ENCODE measurements at regions not wholly inside any gene's neighbourhood (a gene's known extent, or its start where the extent isn't known, plus 50 kb on each side); places are given as distances from the start of the nearest gene placed in this dataset.
"Not testable (repeated sequence)": the region's sequence is repeated elsewhere in the genome, so short reads cannot be mapped to it uniquely, and the experiment has no call there.

DNA sequence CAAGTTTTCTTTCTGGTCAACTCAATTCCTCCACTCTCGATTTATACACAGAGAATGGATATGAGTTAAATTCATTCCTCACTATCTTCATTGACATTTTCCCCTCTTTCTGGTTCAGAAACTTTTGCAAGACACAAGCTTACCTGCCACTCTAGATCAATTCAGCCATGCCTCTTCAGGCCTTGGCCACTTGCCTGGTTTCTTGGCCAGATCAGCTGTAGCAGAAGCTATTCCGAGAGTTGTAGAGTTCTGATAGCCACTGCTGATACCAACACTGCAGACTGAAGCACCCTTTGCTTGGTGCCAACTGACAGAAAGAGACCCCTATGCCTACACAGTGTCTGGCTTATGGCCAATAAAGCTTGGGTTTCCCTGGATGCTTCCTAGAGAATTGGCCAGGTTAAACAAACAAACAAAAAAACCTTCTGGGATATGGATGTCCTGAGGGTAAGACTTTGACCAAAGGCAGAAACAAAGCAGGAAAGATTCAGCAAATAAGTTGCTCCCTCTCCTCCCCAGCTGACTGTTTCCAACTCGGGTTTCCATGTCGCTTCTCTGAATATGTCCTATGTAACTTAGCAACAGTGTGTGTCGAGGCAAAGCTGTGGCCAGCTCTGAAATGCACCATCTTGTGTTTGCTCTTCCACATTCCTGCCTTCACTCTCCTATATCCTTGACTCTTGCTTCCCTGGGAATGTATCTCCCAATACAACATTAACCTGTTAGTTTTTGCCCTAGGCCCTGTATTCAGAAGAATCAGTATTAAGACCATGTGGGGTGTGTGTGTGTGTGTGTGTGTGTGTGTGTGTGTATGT, 521.6 kb downstream of the EPHA3 start:
- DNase-seq, result no peak

DNA sequence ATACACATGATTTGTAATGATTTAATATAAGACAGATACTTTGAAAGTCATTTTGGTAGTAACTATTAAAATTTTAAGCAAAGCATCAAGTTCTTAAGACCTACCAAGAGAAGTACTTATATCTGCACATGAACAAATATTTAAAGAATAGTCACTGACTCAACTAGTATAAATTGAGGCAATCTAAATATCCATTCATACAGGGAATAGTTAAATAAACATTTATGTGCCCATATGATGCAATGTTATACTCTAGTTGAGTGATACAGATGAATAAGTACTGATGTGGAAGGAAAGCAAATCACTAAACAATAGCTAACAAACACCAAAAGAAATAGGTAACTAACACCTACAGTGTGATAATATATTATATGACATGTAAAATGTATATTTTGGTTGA, 527.7 kb downstream of the EPHA3 start:
- DNase-seq, result no peak

DNA sequence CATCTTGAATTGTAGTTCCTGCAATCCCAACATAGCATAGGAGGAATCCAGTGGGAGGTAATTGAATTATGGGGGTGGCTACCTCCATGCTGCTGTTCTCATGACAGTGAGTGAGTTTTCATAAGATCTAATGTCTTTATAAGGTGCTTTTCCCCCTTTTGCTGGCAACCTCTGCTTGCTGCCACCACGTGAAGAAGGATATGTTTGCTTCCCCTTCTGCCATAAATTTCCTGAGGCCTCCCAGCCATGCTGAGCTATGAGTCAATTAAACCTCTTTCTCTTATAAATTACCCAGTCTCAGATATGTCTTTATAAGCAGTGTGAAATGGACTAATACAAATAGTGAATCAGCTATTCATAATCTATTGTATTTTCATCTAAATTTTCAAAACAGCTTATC, 537.3 kb downstream of the EPHA3 start:
- DNase-seq, result no peak

DNA sequence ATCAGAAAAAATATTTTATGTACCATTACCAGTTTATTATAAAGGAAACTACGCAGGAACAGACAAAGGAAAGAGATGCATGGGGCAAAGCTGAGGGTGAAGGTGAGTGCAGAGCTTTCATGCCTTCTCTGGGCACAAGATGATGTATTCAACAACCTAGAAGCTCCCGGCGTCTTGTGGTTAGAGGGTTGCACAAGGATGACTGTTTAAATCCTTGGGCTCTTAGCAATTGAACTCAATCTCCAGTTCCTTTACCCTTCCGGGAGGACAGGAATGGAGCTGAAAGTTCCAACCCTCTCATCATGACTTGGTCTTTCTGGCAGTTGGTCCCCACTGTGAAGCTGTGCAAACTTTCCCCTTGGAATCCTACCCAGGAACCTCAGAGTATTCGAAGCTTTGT, 542.0 kb downstream of the EPHA3 start:
- DNase-seq, result no peak

DNA sequence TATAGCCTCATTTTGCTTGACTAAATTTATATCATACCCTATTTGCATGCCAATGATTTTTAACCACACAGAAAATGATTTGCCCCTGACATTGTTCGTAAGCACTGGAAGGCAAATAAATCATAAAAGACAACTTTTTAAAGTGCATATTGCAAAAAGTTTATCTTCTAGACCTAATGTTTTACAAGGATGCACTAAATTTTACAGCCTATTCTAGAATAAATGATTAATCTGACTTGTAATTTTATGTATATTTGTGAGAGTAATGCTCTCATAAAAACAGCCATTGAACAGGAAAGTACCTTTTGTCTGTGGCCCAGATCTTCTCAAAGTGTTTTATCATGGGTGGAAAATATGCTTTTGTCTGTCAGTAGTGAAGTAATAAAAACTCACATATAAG, 546.6 kb downstream of the EPHA3 start:
- no peak for DNase-seq

DNA sequence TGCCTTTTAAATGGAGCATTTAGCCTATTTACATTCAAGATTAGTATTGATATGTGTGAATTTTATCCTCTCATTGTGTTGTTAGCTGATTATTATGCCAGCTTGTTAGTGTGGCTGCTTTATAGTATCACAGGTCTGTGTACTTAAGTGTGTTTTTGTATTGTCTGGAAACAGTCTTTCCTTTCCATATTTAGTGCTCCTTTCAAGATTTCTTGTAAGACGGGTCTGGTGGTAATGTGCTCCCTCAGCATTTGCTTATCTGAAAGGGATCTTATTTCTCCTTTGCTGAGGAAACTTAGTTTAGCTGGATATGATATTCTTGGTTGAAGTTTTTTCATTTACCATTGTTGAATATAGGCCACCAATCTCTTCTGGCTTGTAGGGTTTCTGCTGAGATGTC, 549.0 kb downstream of the EPHA3 start:
- no peak for DNase-seq

DNA sequence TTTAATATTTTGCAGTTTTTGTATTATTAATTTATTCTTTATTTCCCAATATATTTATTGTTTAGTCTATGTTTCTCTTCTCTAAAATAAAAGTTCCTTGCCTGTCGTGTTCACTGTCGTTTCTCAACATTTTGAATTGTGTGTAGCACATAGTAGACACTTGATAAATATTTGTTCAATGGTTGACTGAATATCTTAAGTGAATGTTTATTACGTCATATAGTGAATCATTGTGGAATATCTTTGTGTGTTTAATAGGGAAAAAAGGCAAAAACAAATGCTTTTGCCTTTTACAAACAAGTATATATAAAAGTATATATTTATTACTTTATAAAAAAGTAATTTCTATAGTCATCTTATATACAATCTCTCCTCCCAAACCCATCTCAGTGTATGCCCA, 572.3 kb downstream of the EPHA3 start:
- DNase-seq, result no peak

DNA sequence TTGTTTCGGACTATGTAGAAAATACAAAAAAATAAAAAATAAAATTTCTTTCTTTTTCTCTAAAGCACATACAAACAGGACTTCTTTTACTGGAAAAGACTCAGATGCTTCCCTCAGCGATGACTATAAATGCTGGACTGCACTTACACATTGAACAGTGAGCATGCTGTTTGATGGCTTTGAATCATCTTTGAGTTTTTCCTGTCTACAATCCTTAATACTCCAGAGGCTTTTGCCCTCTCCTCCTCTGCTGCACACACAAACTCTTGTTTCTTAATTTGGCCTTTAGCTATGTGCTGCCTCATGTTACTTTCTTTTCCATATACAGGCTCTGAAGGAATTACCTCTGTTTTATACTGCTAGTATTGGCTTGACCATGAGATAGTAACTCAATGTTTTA, 575.1 kb downstream of the EPHA3 start:
- no peak for DNase-seq

DNA sequence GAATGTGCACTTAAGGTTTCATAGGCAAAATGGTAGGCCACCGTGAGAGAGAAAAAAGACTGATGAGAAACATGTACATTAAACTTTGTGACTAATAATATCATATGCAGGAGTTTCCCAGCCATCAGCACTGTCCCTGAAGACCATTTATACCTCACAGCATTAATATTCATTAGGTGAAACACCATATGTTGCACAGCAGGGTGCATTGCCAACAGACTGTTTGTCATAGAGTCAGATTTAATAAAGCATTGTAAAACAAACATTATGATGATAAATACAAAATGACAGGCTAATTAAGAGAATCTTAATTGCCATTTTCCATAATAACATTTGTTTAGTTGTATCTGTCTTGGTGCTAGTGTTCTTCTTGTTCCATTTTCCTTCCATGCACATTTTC, 578.3 kb downstream of the EPHA3 start:
- DNase-seq, result no peak

DNA sequence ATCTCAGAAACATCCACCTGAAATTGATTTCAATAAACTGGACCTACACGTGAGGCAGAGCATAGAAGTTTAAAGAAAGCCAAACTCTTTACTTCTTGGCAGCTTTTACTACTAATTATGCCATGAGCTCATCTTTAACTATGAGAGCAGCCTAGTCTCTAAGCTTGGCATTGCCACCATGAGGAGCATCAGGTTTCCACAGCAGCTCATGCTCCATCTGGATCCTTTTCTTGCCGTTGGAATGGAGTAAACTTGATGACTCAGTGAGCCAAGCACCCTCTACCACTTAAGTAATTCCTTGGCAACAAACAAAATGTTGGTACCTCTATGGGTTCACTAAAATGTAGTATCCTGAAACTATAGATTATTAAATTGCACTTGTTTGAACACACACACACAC, 583.2 kb downstream of the EPHA3 start:
- no peak for DNase-seq

DNA sequence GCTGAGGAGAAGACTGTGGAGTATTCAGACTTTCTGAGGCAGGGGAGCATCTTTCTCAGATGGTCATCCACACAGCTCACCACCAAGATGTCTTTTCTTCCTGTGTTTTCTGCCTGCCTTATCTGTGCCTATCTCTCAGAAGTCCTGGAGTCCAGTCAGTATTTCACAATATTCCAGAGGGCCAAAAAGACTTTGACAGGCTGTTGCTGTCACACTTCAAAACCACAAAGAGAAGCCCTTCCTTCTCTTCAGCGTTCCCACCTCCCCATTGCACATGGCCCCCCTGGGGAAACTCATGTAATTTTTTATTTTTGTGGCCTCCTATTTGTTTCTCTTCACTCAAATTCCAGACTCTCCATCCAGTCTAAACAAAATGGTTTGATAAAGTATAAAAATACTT, 585.2 kb downstream of the EPHA3 start:
- DNase-seq, result no peak

DNA sequence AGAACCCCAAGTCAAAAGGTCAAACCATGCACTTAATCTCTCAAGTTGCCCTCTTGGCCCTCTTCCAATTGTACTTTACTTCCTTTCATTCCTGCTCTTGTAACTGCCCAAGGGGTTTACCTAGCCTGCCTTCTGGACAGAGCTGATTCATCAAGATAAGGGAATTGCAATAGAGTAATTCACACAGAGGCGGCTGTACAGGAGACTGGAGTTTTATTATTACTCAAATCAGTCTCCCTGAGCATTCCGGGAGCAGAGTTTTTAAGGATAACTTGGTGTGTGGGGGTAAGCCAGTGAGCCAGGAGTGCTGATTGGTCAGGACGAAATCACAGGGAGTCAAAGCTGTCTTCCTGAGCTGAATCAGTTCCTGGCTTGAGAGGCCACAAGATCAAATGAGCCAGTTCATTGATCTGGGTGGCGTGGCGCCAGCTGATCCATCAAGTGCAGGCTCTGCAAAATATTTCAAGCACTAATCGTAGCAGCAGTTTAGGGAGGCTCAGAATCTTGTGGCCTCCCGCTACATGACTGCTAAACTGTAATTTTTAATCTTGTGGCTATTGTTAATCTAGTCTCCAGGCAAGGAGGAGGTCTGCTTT, 590.0 kb downstream of the EPHA3 start:
- DNase-seq, result no peak

DNA sequence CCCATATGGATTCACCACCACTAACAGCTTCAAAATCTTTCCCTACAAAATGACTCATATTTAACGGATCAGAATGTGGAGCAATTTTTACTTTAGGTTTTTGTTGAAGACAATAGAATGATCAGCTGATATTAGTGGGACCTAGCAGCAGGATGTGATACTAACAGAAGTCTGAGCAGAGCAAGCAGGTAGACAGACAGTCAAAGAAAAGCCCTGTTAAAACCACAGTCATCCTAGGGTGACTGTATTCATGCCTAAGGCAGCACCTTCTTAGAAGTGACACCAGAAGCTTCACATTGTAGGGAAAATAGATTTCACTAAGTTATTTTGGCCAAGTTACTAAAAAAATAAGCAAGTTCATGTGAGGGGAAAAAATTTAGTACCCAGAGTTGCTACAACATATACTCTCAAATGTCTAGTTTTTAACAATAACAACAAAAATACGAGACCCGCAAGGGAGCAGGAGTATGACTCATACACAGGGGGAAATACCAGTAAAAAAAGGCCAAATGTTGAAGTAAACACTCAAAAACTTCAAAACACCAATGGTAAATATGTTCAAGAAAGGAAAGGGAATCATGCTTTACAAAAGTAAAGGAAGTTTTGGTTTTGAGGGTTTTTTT, 590.9 kb downstream of the EPHA3 start:
- no peak for DNase-seq

DNA sequence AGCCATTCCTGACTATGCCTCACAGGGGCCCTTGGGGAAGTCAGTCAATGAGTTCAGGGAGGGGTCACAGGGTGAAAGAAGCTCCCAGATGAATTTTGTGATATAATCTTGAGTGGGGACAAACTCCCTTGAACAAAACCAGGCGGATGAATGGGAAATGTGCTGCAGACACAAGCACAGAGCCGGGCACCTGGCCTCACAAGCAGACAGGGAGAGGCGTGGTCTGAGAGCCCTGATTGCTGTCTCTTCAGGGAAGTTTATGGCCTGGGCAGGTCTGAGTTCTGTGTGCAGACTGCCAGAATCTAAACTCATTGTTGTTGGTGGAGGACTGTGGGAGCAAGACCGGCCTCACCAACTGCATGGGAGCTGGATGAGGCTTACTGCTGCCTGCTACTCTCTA, 591.8 kb downstream of the EPHA3 start:
- no peak for DNase-seq

DNA sequence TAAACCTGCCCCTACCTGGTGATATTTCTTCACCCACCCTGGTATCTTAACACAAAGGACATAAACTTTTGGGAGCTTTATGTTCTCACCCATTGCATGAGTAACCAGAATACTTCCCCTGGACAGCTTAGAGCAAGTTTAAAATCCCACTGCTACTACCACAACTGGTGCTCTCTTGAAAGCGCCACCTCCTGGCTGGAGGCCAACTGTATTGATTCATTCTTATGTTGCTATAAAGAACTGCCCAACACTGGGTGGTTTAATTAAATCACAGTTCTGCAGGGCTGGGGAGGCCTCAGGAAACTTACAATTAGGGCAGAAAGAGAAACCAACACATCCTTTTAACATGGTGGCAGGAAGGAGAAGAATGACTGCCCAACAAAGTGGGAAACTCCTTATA, 592.4 kb downstream of the EPHA3 start:
- no peak for DNase-seq

DNA sequence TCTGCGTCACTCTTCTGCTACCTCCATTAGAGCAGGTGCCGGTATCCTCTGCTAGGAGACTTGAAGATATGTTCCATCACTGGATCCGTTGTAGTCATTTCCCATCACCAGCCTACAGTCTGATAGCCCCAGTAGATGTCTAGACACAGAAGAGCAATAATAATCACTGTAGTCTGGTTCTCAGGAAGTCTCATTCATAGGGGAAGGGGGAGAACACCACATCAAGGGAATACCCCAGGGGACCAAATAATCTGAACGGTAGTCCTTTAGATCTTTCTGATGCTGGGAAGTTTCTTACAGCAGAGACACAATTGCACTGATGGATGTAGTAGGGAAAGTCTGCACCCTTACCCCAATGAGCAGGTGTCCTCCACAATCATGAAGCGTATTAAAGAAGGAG, 595.0 kb downstream of the EPHA3 start:
- DNase-seq, result no peak

DNA sequence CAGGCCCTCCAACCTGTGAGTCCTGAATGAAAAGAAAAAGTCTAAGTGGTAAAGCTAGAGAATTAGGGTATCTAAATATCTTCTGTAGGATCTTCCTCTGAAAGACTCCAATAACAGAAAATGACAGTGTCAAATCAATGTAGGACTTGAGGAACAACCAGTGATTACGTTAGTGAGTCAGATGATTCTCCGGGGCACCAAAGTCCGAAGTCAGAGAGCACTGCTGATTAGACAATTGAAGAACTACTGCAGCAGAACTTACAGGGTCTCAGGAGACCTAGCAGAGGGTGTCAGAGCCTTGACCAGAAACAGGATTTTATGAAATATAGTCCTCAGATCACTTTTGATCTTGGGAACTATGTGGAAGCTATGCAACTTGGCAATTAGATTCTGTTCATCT, 605.8 kb downstream of the EPHA3 start:
- no peak for DNase-seq

DNA sequence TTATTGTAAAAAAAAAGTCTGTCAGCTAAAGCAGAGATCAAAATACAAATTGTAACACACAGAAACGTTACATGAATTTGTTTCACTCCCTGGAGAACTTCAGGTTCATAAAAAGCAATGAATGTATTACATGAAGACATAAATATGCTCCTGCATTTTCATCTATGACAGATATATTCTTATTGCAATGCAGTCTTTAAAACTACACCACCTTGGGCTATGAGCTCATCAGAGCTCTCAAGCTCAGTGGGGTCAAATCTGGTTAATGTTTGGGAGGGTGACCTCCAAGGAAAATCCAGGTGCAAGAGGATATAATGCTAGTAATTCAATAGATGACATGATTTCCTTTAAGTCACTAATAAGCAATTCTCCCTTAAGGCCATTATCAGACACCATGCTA, 606.8 kb downstream of the EPHA3 start:
- DNase-seq, result no peak

DNA sequence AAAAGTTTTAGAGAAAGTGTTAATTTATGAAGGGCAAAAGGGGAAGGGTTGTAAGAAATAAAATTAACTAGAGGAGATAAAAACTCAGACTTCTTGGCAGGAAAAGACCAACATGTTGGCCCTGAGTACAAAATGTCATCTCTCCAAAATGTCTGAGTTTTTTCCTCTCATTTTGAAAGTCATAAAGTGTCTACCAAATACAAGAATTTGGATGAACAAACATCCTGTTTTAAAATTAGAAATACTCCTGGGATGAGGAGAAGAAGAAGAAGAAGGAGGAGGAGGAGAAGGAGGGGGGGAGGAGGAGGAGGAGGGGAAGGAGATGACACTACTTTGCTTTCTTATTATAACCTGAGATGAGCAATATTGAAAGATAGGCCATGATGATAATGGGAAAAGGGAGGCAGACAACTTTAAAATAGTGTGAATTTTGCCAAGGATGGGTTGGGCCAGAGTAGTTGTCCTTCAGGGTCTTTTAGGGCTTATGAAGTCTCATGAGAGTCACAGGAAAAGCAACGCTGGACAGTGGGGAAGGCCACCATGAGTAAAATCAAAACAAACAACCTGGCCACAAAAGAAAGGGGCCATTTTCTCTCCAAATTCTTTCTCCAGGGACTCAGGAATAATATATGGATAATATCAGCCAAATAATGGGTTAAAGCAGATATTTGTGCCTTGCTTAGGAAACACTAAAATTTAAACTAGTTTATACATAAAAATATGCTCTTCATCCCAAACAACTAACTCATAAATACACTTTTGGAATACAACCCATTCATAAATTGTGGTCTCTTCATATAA, 632.9 kb downstream of the EPHA3 start:
- no peak for DNase-seq

DNA sequence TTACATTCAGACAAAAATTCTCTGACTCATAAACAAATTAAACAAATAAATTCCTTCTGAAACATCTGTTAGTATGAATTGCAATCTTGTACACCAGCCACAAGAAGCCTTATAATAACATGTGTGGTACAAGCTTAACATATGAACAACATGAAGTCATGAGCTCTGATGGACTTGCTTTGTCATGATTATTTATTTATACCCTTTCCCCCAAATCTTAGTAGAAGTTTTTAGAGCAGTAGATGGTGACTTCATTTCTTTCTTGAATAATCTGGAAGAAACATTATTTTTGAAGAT, 633.4 kb downstream of the EPHA3 start:
- DNase-seq, result no peak

DNA sequence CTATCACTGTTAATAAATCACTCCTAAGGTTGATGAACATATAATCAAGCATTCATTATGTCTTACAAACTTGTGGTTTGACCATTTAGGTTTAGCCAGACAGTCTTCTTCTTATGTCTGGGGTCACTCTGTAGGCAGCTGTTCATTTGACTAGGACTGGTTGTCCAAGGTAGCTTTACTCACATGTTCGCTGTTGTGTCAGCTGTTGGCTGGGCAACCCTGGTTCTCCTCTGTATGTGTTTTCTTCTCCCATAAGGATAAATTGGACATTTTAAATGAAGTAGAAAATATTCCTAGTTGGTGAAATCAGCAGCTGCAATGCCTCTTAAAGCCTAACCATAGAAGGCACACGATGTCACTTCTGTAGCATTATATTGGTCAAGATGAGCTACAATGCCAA, 635.1 kb downstream of the EPHA3 start:
- no peak for DNase-seq

DNA sequence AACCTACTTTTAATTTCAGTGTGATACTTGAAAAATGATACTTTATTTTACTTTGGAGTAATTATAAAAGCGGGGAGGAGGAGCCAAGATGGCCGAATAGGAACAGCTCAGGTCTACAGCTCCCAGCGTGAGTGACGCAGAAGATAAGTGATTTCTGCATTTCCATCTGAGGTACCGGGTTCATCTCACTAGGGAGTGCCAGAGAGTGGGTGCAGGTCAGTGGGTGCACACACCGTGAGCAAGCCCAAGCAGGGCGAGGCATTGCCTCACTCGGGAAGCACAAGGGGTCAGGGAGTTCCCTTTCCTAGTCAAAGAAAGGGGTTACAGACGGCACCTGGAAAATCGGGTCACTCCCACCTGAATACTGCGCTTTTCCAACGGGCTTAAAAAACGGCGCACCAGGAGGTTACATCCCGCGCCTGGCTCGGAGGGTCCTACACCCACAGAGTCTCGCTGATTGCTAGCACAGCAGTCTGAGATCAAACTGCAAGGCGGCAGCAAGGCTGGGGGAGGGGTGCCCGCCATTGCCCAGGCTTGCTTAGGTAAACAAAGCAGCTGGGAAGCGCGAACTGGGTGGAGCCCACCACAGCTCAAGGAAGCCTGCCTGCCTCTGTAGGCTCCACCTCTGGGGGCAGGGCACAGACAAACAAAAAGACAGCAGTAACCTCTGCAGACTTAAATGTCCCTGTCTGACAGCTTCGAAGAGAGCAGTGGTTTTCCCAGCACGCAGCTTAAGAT, 640.3 kb downstream of the EPHA3 start:
- not testable (repeated sequence) for DNase-seq

DNA sequence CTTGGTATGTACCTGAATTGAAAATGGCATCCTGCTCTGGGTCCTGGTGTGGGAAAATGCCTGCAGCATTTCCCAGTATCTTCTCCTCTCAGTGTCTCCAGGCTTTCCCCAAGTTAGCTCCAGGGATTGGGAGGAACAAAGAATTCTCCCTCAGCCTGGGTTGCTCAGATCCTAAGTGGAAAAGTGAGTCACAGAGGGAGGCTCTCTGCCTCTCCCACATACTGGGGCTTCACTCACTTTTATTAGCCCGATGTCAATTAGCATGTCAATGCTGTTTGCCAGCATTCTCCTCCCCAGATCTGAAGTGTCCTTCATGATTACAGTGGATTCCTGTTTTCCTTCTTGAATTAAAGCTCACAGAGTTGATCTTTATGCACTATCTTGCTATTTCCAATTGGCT, 655.0 kb downstream of the EPHA3 start:
- DNase-seq, result no peak

All from GOT3 (cell line).